Memory B cell (primary cell): ENCODE measurements at regions not wholly inside any gene's neighbourhood (a gene's known extent, or its start where the extent isn't known, plus 50 kb on each side); places are given as distances from the start of the nearest gene placed in this dataset.

Source experiments
- ATAC-seq: fragments of 150-1000 bp; cut with Tn5 transposase; 2 replicates; pipeline ENCODE4 v1.10.0; 2021; ENCODE audit warnings: low read depth, mild to moderate bottlenecking, moderate library complexity
- DNase-seq, 2 donors: peaks; one replicate each; pipeline ENCODE4 v3.0.0; 2022; ENCODE audit warnings: low spot score in 2 of 2
- H3K27ac Mint-ChIP-seq: one replicate; pipeline ENCODE4 v1.8.0; 2022; ENCODE audit warnings: mild to moderate bottlenecking, moderate library complexity, mixed read lengths
- H3K27me3 Mint-ChIP-seq: one replicate; pipeline ENCODE4 v1.8.0; 2022; ENCODE audit warnings: mixed read lengths
- H3K36me3 Mint-ChIP-seq: one replicate; pipeline ENCODE4 v1.8.0; 2022; ENCODE audit warnings: mild to moderate bottlenecking, mixed read lengths
- H3K4me1 Mint-ChIP-seq: one replicate; pipeline ENCODE4 v1.8.0; 2022; ENCODE audit warnings: mixed read lengths
- H3K4me3 Mint-ChIP-seq: one replicate; pipeline ENCODE4 v1.8.0; 2022; ENCODE audit warnings: mild to moderate bottlenecking, moderate library complexity, mixed read lengths
- H3K9me3 Mint-ChIP-seq: one replicate; pipeline ENCODE4 v1.8.0; 2022; ENCODE audit warnings: mixed read lengths

DNA sequence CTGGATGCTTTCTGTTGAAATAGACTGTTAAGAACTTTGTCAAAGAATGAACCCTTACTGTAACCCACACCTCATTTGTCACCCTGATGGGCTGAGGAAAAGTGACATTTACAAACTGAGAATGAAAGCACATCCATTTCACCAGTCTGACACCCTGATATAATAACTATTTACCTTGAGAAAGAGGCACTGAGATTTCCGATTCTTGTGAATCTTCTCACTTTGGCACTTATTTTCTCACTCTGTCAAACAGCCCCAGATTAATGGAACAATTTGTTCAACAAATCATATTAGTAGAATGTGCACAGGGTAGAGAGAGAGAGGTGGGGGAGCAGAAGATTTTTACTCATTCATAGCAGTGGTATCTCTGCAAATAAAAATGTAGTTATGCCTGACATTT, 606.9 kb downstream of the MCTP2 start:
- Mint-ChIP-seq H3K27ac (no peak overlapping the region), H3K36me3 (no peaks in the 10 kb centered on the region), H3K4me3 (no peak overlapping the region), H3K27me3 (no peaks in the 10 kb centered on the region), H3K4me1 (no peaks in the 10 kb centered on the region), H3K9me3 (peaks cover 3% of the 10 kb centered on the region)
- DNase-seq (no peak), ATAC-seq (no peak)

DNA sequence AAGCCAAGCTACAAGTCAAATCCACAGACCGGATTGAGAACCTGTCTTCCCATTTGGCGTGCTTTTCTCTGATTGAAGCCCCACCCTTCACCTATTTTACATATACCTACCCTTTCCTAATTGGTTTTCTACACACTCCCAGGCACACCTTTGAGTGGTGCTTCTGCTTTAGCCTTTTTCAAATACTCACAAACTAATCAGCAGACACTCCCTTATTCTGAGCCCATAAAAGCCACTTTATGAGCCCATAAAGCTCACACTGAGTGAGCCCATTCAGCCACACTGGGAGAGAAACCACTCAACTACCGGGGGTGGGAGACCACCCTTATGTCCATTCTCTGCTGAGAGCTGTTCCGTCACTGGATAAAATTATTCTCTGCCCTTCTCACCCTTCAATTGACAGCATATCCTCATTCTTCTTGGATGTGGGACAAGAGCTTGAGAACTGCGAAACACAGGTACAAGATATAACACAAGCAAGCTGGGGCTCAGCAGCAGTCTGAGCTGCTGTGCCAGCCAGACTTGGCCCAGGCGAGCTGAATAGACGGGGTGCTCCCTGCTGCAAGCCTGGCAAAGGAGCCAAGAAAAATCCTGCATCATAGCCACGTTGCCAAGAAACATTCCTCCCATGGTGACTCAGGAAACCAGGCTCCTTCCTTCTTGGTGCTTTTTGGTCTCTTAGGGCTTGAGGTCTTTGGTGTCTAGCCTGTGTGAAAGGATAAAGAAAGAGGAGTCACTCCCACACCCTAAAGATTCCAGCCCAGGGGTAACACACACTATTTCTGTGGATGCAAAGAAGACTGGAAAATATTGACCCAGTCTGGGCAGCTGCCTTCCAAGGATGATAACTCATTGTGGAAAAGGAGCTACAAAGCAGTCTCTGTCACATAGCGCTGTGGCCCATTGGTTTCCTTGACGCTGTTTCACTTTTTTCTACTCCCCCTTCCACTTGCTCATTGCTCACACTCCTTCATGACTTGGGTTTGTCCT, 609.7 kb downstream of the MCTP2 start:
- H3K27ac Mint-ChIP-seq = no peak overlapping the region
- peaks cover 5% of the 10 kb centered on the region for H3K27me3 Mint-ChIP-seq
- peaks cover 3% of the 10 kb centered on the region for H3K9me3 Mint-ChIP-seq
- DNase-seq (no peak), ATAC-seq (no peak)
- no peaks in the 10 kb centered on the region for H3K36me3 Mint-ChIP-seq
- H3K4me1 Mint-ChIP-seq = no peaks in the 10 kb centered on the region
- H3K4me3 Mint-ChIP-seq = no peak overlapping the region

DNA sequence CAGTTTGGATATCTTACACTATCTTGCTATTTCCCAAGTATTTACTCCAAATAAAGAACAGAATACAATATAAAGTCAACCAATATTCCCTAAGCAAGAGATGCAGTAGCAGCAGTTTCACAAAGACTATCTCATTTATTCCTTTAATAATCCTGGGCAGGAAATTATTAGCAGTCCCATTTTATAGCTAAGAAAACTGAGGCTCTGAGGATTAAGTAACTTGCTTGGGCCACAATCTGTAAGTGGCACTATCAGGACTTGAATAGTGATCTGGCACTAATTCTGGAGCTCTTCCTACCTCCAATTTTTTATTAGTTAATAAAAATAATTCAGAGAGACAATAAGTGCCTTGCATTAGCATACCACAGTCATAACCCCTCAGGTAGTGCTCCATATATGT, 611.7 kb downstream of the MCTP2 start:
- Mint-ChIP-seq H3K27me3 (peaks cover 5% of the 10 kb centered on the region), H3K4me3 (no peak overlapping the region), H3K36me3 (no peaks in the 10 kb centered on the region), H3K4me1 (no peaks in the 10 kb centered on the region), H3K9me3 (peaks cover 8% of the 10 kb centered on the region), H3K27ac (no peak overlapping the region)
- DNase-seq (no peak), ATAC-seq (no peak)

DNA sequence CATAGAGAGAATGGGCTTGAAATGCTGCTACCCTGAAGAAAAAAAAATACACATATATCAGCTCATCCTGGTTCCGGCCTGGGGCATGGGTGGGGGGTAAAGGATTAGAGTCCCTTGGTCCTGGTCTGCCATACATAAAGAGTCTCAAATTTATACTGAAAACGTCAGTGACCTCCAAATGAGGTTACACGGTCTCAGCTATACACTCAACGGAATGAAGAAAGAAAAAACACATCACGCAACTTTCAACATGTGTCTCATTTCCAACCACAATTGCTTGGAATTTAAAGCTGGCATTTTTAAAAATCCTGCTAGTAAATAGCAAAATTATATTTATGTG, 612.8 kb downstream of the MCTP2 start:
- H3K4me3 Mint-ChIP-seq = no peak overlapping the region
- ATAC-seq (no peak), DNase-seq (no peak)
- H3K36me3 Mint-ChIP-seq = no peaks in the 10 kb centered on the region
- H3K27ac Mint-ChIP-seq = no peak overlapping the region
- H3K4me1 Mint-ChIP-seq = no peaks in the 10 kb centered on the region
- H3K9me3 Mint-ChIP-seq = peaks cover 8% of the 10 kb centered on the region
- peaks cover 5% of the 10 kb centered on the region for H3K27me3 Mint-ChIP-seq

DNA sequence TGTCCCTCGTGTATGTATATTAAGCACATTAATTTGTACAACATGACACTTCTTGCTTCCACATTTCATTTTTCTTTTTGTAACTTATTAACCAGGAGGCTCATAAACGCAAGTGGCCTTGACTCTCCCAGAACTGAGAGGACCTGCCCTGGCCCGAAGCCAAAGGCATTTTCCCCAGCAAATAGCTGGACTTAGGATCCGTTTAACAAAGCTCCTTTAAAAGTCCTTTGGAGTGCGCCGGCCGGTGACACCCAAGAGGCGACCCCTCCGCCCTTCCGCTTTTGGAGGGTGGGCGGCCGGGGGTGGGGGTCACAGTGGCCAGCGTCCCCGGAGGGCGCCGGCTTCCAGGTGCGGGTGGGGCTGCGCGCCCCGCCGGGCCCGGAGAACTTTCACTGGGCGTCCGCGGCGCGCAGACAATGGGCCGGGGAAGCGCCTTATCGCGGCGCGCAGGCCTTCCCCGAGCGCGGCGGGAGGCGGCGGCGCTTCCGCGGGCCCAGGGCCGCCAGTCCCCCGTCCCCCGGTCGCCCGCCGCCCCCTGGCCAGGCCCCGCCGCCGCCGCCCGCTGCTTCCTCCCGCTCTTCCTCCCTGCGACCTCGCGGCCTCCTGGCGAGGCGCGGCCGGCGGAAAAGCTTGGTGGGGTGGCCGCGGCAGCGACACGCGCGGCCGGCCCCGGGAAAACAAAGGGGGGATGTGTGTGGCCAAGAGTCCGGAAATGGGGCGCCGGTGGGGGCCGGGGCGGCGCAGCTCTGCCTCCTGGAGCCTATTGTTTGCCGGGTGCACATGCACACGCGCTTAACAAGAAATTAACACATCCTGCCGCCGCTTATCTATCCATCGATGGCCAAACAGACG, 613.4 kb downstream of the MCTP2 start:
- Mint-ChIP-seq H3K9me3 (peaks cover 8% of the 10 kb centered on the region), H3K27me3 (peaks cover 5% of the 10 kb centered on the region), H3K36me3 (no peaks in the 10 kb centered on the region), H3K27ac (no peak overlapping the region), H3K4me3 (no peak overlapping the region), H3K4me1 (no peaks in the 10 kb centered on the region)
- DNase-seq (no peak), ATAC-seq (no peak)

DNA sequence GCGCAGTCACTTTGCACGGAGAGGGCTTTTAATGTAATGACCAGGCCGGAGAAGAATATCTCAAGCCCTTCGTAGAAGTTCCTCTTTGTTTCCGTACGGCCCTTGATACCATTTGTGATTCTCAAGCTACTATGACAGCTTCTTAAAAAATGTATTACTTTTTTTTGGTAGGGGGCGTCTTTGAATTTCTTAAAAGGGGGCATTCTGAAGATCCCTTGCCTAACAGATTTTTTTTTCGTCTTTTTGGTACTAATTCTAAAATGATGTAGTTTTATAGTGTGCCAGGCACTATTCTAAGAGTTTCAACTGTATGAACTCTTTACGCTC, 614.0 kb downstream of the MCTP2 start:
- no peak overlapping the region for H3K4me3 Mint-ChIP-seq
- H3K9me3 Mint-ChIP-seq = peaks cover 8% of the 10 kb centered on the region
- no peaks in the 10 kb centered on the region for H3K4me1 Mint-ChIP-seq
- no peaks in the 10 kb centered on the region for H3K36me3 Mint-ChIP-seq
- ATAC-seq (no peak), DNase-seq (no peak)
- peaks cover 5% of the 10 kb centered on the region for H3K27me3 Mint-ChIP-seq
- no peak overlapping the region for H3K27ac Mint-ChIP-seq

DNA sequence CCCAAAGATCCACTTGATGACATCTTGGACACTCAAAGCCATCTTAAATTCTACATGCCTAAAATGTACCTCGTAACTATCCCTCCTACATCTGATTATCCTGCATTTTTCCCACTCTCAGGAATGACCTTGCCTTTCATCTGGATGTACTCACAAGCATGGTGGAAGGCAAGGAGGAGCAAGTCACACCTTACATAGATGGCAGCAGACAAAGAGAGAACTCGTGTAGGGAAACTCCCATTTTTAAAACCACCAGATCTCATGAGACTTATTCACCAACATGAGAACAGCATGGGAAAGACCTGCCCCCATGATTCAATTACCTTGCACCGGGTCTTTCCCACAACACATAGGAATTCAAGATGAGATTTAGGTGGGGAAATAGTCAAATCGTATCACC, 616.0 kb downstream of the MCTP2 start:
- Mint-ChIP-seq H3K36me3 (no peaks in the 10 kb centered on the region), H3K4me1 (no peaks in the 10 kb centered on the region), H3K27me3 (peaks cover 5% of the 10 kb centered on the region), H3K27ac (no peak overlapping the region), H3K9me3 (peaks cover 5% of the 10 kb centered on the region), H3K4me3 (no peak overlapping the region)
- ATAC-seq = no peak
- DNase-seq = no peak

DNA sequence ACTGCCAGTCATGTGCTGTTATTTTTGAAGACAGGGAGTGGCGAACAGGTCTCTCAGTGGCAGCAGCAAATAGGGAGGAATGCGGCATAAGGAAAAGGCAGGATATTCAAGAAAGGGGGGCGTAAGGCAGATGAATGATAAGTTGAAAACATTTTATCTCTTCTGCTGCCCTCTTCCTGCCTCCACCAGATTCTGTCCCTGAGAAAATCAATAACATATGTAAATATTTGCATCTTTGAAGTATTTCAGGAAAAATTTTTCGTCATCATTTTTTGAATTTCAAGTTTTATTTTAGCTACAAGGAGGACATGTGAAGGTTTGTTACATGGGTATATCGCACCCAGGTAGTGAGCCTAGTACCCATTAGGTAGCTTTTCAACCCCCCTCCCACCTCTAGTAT, 616.7 kb downstream of the MCTP2 start:
- Mint-ChIP-seq H3K27ac (no peak overlapping the region), H3K36me3 (no peaks in the 10 kb centered on the region), H3K4me3 (no peak overlapping the region), H3K4me1 (no peaks in the 10 kb centered on the region), H3K9me3 (peaks cover 5% of the 10 kb centered on the region), H3K27me3 (peaks cover 5% of the 10 kb centered on the region)
- DNase-seq (no peak), ATAC-seq (no peak)

DNA sequence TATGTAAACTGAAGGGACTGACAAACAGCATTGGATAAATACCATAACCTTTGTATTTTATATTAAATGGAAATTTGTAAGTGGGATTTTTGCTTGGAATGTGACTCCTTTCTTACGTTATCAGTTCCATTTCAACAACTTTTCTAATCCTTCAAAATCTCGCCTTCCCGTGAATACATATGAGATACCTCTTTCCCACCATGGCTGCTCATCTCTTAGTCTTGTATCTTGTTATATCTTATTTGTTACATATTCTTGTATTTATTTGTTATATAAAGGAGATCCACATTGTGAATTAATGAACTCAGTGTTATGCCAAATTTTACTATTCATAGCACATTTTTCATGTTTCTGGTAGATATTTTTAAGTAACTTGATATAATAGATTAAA, 623.7 kb downstream of the MCTP2 start:
- no peak for ATAC-seq
- Mint-ChIP-seq H3K9me3 (peaks cover 1% of the 10 kb centered on the region), H3K4me3 (no peak overlapping the region), H3K27ac (no peak overlapping the region), H3K27me3 (no peaks in the 10 kb centered on the region), H3K4me1 (no peaks in the 10 kb centered on the region), H3K36me3 (no peaks in the 10 kb centered on the region)
- no peak for DNase-seq

DNA sequence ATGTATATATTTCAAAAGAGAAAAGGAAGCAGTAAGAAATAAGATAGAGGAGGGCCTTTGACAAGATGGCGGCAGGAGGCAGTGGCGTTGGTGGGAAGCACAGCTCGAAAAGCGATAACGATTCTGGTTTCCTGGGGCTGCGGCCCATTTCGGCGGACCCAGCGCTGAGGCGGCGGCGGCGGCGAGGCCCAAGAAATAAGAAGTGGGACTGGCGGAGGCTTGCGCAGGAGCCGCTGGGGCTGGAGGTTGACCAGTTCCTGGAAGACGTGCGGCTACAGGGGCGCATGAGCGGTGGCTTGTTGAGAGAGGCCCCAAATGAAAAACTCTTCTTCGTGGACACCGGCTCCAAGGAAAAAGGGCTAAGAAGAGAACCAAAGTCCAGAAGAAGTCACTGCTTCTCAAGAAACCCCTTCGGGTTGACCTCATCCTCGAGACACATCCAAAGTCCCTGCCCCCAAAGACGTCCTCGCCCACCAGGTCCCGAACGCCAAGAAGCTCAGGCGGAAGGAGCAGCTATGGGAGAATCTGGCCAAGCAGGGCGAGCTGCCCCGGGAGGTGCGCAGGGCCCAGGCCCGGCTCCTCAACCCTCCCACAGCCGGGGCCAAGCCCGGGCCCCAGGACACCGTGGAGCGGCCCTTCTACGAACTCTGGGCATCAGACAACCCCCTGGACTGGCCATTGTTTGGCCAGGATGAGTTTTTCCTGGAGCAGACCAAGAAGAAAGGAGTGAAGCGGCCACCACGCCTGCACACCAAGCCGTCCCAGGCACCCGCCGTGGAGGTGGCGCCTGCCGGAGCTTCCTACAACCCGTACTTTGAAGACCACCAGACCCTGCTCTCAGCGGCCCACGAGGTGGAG, 624.3 kb downstream of the MCTP2 start:
- H3K9me3 Mint-ChIP-seq = peaks cover 1% of the 10 kb centered on the region
- no peaks in the 10 kb centered on the region for H3K36me3 Mint-ChIP-seq
- no peaks in the 10 kb centered on the region for H3K4me1 Mint-ChIP-seq
- DNase-seq = no peak
- no peaks in the 10 kb centered on the region for H3K27me3 Mint-ChIP-seq
- H3K4me3 Mint-ChIP-seq = no peak overlapping the region
- ATAC-seq = no peak
- H3K27ac Mint-ChIP-seq = no peak overlapping the region

DNA sequence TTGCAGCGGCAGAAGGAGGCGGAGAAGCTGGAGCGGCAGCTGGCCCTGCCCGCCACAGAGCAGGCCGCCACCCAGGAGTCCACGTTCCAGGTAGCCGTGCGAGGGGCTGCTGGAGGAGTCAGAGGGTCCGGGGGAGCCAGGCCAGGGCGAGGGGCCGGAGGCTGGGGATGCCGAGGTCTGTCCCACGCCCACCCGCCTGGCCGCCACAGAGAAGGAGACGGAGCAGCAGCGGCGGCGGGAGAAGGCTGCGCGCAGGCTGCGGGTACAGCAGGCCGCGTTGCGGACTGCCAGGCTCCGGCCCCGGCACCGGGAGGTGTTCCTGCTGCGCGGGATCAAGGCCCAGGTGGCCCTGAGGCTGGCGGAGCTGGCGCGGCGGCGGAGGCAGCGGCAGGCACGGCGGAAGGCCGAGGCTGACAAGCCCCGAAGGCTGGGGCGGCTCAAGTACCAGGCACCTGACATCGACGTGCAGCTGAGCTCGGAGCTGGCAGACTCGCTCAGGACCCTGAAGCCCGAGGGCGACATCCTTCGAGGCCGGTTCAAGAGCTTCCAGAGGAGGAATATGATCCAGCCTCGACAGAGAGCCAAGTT, 625.0 kb downstream of the MCTP2 start:
- H3K4me3 Mint-ChIP-seq = no peak overlapping the region
- ATAC-seq = no peak

DNA sequence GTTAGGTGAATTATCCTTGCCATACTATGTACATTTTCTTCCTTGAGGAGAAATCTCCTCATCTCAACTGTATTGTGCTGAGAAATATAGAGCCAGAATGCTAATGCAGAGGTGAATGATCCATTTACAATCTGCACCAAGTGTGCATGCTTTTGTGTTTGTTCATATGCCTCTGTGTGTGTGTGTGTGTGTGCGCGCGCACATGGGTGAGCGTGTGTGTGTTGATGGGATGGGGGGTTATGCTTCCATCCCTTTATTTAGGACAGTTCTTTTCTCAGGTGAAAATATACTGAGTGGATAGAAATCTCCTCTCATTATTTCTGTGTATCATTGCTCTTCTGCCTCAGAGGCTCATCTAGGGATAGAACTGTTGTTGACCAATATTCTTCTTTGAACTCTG, 626.1 kb downstream of the MCTP2 start:
- no peak for ATAC-seq
- Mint-ChIP-seq H3K9me3 (peaks cover 1% of the 10 kb centered on the region), H3K4me3 (no peak overlapping the region), H3K27me3 (no peaks in the 10 kb centered on the region), H3K4me1 (no peaks in the 10 kb centered on the region), H3K36me3 (no peaks in the 10 kb centered on the region), H3K27ac (no peak overlapping the region)
- DNase-seq = no peak

More for the DNA sequence above, 625.0 kb downstream of the MCTP2 start:
- H3K4me1 Mint-ChIP-seq = no peaks in the 10 kb centered on the region
- no peaks in the 10 kb centered on the region for H3K27me3 Mint-ChIP-seq
- no peak overlapping the region for H3K27ac Mint-ChIP-seq
- no peak for DNase-seq
- no peaks in the 10 kb centered on the region for H3K36me3 Mint-ChIP-seq
- H3K9me3 Mint-ChIP-seq = peaks cover 1% of the 10 kb centered on the region

DNA sequence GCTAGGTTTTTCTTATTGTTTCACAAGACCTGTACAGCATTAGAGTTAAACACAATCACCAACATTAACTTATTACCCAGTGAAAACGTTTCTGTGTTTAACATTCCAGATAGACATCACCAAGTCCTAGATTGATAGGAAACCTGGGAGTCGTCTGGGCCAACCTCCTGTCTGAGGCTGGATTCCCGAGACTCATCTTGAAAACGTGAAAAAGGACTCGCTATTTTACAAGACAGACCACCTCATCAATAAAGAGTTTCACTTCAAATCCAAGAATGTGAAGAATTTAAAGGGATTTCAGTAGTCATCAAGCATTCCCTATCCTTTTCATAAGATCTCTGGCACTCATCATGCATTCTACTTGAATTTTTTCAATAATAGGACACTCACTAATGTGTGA, 626.6 kb downstream of the MCTP2 start:
- H3K4me3 Mint-ChIP-seq = no peak overlapping the region
- H3K9me3 Mint-ChIP-seq = peaks cover 1% of the 10 kb centered on the region
- H3K36me3 Mint-ChIP-seq = no peaks in the 10 kb centered on the region
- H3K27me3 Mint-ChIP-seq = no peaks in the 10 kb centered on the region
- H3K4me1 Mint-ChIP-seq = no peaks in the 10 kb centered on the region
- no peak for ATAC-seq
- H3K27ac Mint-ChIP-seq = no peak overlapping the region
- no peak for DNase-seq
